RWPE2 (cell line): ENCODE measurements at regions not wholly inside any gene's neighbourhood (a gene's known extent, or its start where the extent isn't known, plus 50 kb on each side); places are given as distances from the start of the nearest gene placed in this dataset.

Experiments
- ATAC-seq: fragments of 200-7000 bp; cut with Tn5 transposase; 3 replicates; pipeline ENCODE4 v1.9.1; 2021; ENCODE audit warnings: low read depth
- DNase-seq: peaks from one replicate; pipeline ENCODE4 v3.0.0-alpha.2; 2020; ENCODE audit warnings: low spot score
- H3K27ac ChIP-seq: fragments of 450-650 bp; 2 replicates; pipeline ENCODE4 v1.5.1; 2017; ENCODE audit warnings: mild to moderate bottlenecking; ENCODE audit not compliant: poor library complexity, severe bottlenecking
- H3K27me3 ChIP-seq: fragments of 250-450 bp; sonication (Bioruptor Pico); 2 replicates; pipeline ENCODE4 v1.5.1; 2021; ENCODE audit warnings: mild to moderate bottlenecking, moderate library complexity; ENCODE audit not compliant: insufficient read depth, poor library complexity, severe bottlenecking
- H3K36me3 ChIP-seq: fragments of 250-450 bp; sonication (Bioruptor Pico); 2 replicates; pipeline ENCODE4 v1.5.1; 2020; ENCODE audit warnings: low read depth, mild to moderate bottlenecking, moderate library complexity
- H3K4me1 ChIP-seq: fragments of 250-450 bp; sonication (Bioruptor Pico); 2 replicates; pipeline ENCODE4 v1.5.1; 2021; ENCODE audit warnings: mild to moderate bottlenecking, moderate library complexity; ENCODE audit not compliant: insufficient read depth, poor library complexity, severe bottlenecking
- H3K4me3 ChIP-seq: fragments of 250-450 bp; sonication (Bioruptor Pico); 2 replicates; pipeline ENCODE4 v1.5.1; 2021; ENCODE audit warnings: mild to moderate bottlenecking, moderate library complexity; ENCODE audit not compliant: severe bottlenecking
- H3K9me3 ChIP-seq: fragments of 250-450 bp; sonication (Bioruptor Pico); 2 replicates; pipeline ENCODE4 v1.5.1; 2021; ENCODE audit warnings: mild to moderate bottlenecking, moderate library complexity; ENCODE audit not compliant: severe bottlenecking
- CTCF ChIP-seq: fragments of 450-650 bp; IDR thresholded peaks from one replicate; pipeline ENCODE4 v1.5.1; 2017; ENCODE audit warnings: mild to moderate bottlenecking, moderate library complexity; ENCODE audit not compliant: poor library complexity, severe bottlenecking

GRCh38 chr2:241932899-241933178 lies 63.3 kb downstream of the RTP5 start:
- Histone ChIP-seq H3K9me3 (no peaks in the 10 kb centered on the region), H3K4me1 (no peaks in the 10 kb centered on the region), H3K27ac (no peak overlapping the region), H3K36me3 (no peaks in the 10 kb centered on the region), H3K4me3 (no peak overlapping the region), H3K27me3 (no peaks in the 10 kb centered on the region)
- DNase-seq = no peak
- ATAC-seq = no peak
- TF ChIP-seq CTCF = no peak

- ATAC-seq (peak; percentile 56; the same call in 2 of the 3 replicates), DNase-seq (no peak)
- no peak overlapping the region for H3K27ac ChIP-seq
- no peak overlapping the region for H3K4me3 ChIP-seq
- H3K27me3 ChIP-seq = no peaks in the 10 kb centered on the region
- H3K9me3 ChIP-seq = no peaks in the 10 kb centered on the region
- no peaks in the 10 kb centered on the region for H3K4me1 ChIP-seq
- no peak for TF ChIP-seq CTCF
- H3K36me3 ChIP-seq = no peaks in the 10 kb centered on the region
Observed at GRCh38 chr2:241933179-241933911, 63.8 kb downstream of the RTP5 start.

- DNase-seq (no peak), ATAC-seq (peak; percentile 52; the same call in 2 of the 3 replicates)
- no peak overlapping the region for H3K4me3 ChIP-seq
- TF ChIP-seq CTCF = no peak
- H3K36me3 ChIP-seq = no peaks in the 10 kb centered on the region
- H3K27me3 ChIP-seq = no peaks in the 10 kb centered on the region
- no peak overlapping the region for H3K27ac ChIP-seq
- no peaks in the 10 kb centered on the region for H3K9me3 ChIP-seq
- no peaks in the 10 kb centered on the region for H3K4me1 ChIP-seq
Observed at GRCh38 chr2:241935314-241935713, 65.8 kb downstream of the RTP5 start.

GRCh38 chr2:241935774-241936173 lies 66.2 kb downstream of the RTP5 start:
- Histone ChIP-seq H3K27ac (no peak overlapping the region), H3K9me3 (no peaks in the 10 kb centered on the region), H3K4me1 (no peaks in the 10 kb centered on the region), H3K27me3 (no peaks in the 10 kb centered on the region), H3K4me3 (no peak overlapping the region), H3K36me3 (no peaks in the 10 kb centered on the region)
- no peak for ATAC-seq
- DNase-seq = no peak
- no peak for TF ChIP-seq CTCF

GRCh38 chr2:241936457-241937133 lies 67.1 kb downstream of the RTP5 start:
- DNase-seq (no peak), ATAC-seq (no peak)
- no peak for TF ChIP-seq CTCF
- H3K4me1 ChIP-seq = no peaks in the 10 kb centered on the region
- H3K9me3 ChIP-seq = no peaks in the 10 kb centered on the region
- H3K27ac ChIP-seq = no peak overlapping the region
- H3K36me3 ChIP-seq = no peaks in the 10 kb centered on the region
- H3K4me3 ChIP-seq = no peak overlapping the region
- H3K27me3 ChIP-seq = no peaks in the 10 kb centered on the region
